HepG2 (cell line): ENCODE measurements at regions not wholly inside any gene's neighbourhood (a gene's known extent, or its start where the extent isn't known, plus 50 kb on each side); places are given as distances from the start of the nearest gene placed in this dataset.

Experiments used
- ATAC-seq: fragments of 200-7000 bp; cut with Tn5 transposase; 3 replicates; pipeline ENCODE4 v1.9.1; 2020; ENCODE audit warnings: mild to moderate bottlenecking, moderate library complexity
- BruUV-seq: library from RNA; stranded (reverse); fragments of 400-500 nt; replicated peaks from 2 replicates; lab custom pipeline; 2021; lab: Mats Ljungman, UMichigan
- CTCF ChIA-PET: fragments of 300-600 bp; formaldehyde crosslinking; extraction: SDS; loops from one replicate; lab custom pipeline; 2021; ENCODE audit warnings: low total read pairs, inconsistent platforms, low intra/inter-chr PET ratio; lab: Yijun Ruan, JAX
- POLR2A ChIA-PET: fragments of 350-600 bp; sonication (Branson Sonifier 250); formaldehyde crosslinking; loops from one replicate; lab custom pipeline; 2020; ENCODE audit warnings: antibody characterized with exemption, inconsistent platforms; lab: Yijun Ruan, JAX
- DNase-seq: peaks from one replicate; pipeline ENCODE4 v3.0.0-alpha.2; 2015; ENCODE audit warnings: low spot score
- FAIRE-seq: peaks from 3 replicates; lab custom pipeline; 2011; peaks lifted over from hg19 to GRCh38; lab: Jason Lieb, UNC
- H2AFZ ChIP-seq: one replicate; pipeline ENCODE4 v1.6.1; 2011; ENCODE audit warnings: low read length, inconsistent platforms
- H3K27ac ChIP-seq: fragments of 300-600 bp; 3 replicates; pipeline ENCODE4 v1.8.0; 2011; ENCODE audit warnings: mixed run types, mild to moderate bottlenecking, mixed read lengths, low read length, inconsistent platforms; ENCODE audit not compliant: insufficient read depth; ENCODE audit errors: extremely low read length
- H3K27me3 ChIP-seq, 2 experiments: fragments of 200-600 bp in 1 of 2; 2 replicates in 1 of 2; 3 replicates in 1 of 2; pipeline versions ENCODE4 v1.6.0 to v1.8.0; 2011; ENCODE audit warnings: low read length in 2 of 2, mild to moderate bottlenecking in 2 of 2, moderate library complexity in 2 of 2, inconsistent platforms in 1 of 2; ENCODE audit not compliant: insufficient read depth in 2 of 2, control insufficient read depth in 1 of 2
- H3K36me3 ChIP-seq, 2 experiments: fragments of 200-600 bp in 1 of 2; replicated peaks in 1 of 2; 2 replicates in 1 of 2; 3 replicates in 1 of 2; pipeline versions ENCODE4 v1.5.1 to v1.8.0; 2011; ENCODE audit warnings: low read length in 2 of 2, inconsistent platforms in 1 of 2; ENCODE audit not compliant: insufficient read depth in 2 of 2, control insufficient read depth in 1 of 2
- H3K4me1 ChIP-seq: 2 replicates; pipeline ENCODE4 v1.5.1; 2012; ENCODE audit warnings: low read length, inconsistent platforms; ENCODE audit not compliant: insufficient read depth
- H3K4me2 ChIP-seq: 2 replicates; pipeline ENCODE4 v1.6.0; 2011; ENCODE audit warnings: low read depth, low read length, inconsistent platforms
- H3K4me3 ChIP-seq, 3 experiments: fragments of 200-600 bp in 1 of 3; sonication (generic), shearing (Covaris generic) in 1 of 3; replicated peaks in 1 of 3; 2 replicates each; pipeline ENCODE4 v1.5.1; 2011 to 2016; ENCODE audit warnings: low read length in 3 of 3, inconsistent platforms in 2 of 3, low read depth in 2 of 3, mild to moderate bottlenecking in 2 of 3, control low read depth in 1 of 3, mixed read lengths in 1 of 3; ENCODE audit not compliant: insufficient read depth in 1 of 3
- H3K79me2 ChIP-seq: one replicate; pipeline ENCODE4 v1.6.1; 2011; ENCODE audit warnings: low read length, inconsistent platforms; ENCODE audit not compliant: insufficient read depth
- H3K9ac ChIP-seq: 2 replicates; pipeline ENCODE4 v1.6.0; 2011; ENCODE audit warnings: mild to moderate bottlenecking, low read depth, low read length, inconsistent platforms; ENCODE audit not compliant: insufficient read depth
- H3K9me3 ChIP-seq: 2 replicates; pipeline ENCODE4 v1.5.1; 2012; ENCODE audit warnings: mild to moderate bottlenecking, low read length
- H4K20me1 ChIP-seq: 2 replicates; pipeline ENCODE4 v1.6.0; 2011; ENCODE audit warnings: inconsistent platforms, mild to moderate bottlenecking, low read length, moderate library complexity; ENCODE audit not compliant: insufficient read depth
- CC2D1A ChIP-seq: sonication (generic); formaldehyde crosslinking; IDR thresholded peaks from 2 replicates; pipeline ENCODE4 v1.8.1; 2023; ENCODE audit warnings: mild to moderate bottlenecking, missing genetic modification reagents
- FOSL2 ChIP-seq: sonication (generic); formaldehyde crosslinking; IDR thresholded peaks from 2 replicates; pipeline ENCODE4 v1.4.0; 2020; ENCODE audit warnings: missing genetic modification reagents
- HBP1 ChIP-seq: IDR thresholded peaks from 2 replicates; pipeline ENCODE4 v1.6.1; 2016; ENCODE audit warnings: low read depth, control low read depth
- NFRKB ChIP-seq: fragments of 450-650 bp; IDR thresholded peaks from 2 replicates; pipeline ENCODE4 v1.6.1; 2017
- SMC3 ChIP-seq: IDR thresholded peaks from 2 replicates; pipeline ENCODE4 v1.6.1; 2011; ENCODE audit warnings: low read length, improper control_type of control experiment
- STAG1 ChIP-seq: sonication (generic); formaldehyde crosslinking; IDR thresholded peaks from 2 replicates; pipeline ENCODE4 v1.4.0; 2020; ENCODE audit warnings: missing genetic modification reagents
- STAT5B ChIP-seq: sonication (generic); formaldehyde crosslinking; IDR thresholded peaks from 2 replicates; pipeline ENCODE4 v1.4.0; 2020; ENCODE audit warnings: missing genetic modification reagents
- XBP1 ChIP-seq: sonication (generic); formaldehyde crosslinking; IDR thresholded peaks from 2 replicates; pipeline ENCODE4 v1.5.0; 2020; ENCODE audit warnings: missing genetic modification reagents
- ZKSCAN8 ChIP-seq: IDR thresholded peaks from 2 replicates; pipeline ENCODE4 v1.6.1; 2016; ENCODE audit warnings: borderline replicate concordance, missing genetic modification reagents, missing compliant biosample characterization
- ZNF207 ChIP-seq: fragments of 450-650 bp; IDR thresholded peaks from 2 replicates; pipeline ENCODE4 v1.6.1; 2016; ENCODE audit warnings: antibody characterized with exemption, borderline replicate concordance
- in situ Hi-C: cut with HindIII; loops from 2 replicates; pipeline ENCODE4 v1.10.0; 2017; ENCODE audit warnings: low pct_unique_long_range_greater_than_20kb; ENCODE audit not compliant: extremely low pct_ligation_motif_present
- intact Hi-C: fragments of 100-400 bp; cut with micrococcal nuclease; formaldehyde crosslinking; loops from one replicate; pipeline ENCODE4 v1.10.0; 2022; ENCODE audit not compliant: unreplicated experiment
- TF ChIP-seq, protein P1 (sequence below): sonication (generic); formaldehyde crosslinking; IDR thresholded peaks from 2 replicates; pipeline ENCODE4 v1.5.0; 2020; ENCODE audit warnings: mild to moderate bottlenecking, missing genetic modification reagents, borderline replicate concordance
- TF ChIP-seq, protein P2 (sequence below): conservative IDR thresholded peaks from 2 replicates; pipeline ENCODE4 v1.6.1; 2018; ENCODE audit warnings: missing genetic modification reagents

DNA sequence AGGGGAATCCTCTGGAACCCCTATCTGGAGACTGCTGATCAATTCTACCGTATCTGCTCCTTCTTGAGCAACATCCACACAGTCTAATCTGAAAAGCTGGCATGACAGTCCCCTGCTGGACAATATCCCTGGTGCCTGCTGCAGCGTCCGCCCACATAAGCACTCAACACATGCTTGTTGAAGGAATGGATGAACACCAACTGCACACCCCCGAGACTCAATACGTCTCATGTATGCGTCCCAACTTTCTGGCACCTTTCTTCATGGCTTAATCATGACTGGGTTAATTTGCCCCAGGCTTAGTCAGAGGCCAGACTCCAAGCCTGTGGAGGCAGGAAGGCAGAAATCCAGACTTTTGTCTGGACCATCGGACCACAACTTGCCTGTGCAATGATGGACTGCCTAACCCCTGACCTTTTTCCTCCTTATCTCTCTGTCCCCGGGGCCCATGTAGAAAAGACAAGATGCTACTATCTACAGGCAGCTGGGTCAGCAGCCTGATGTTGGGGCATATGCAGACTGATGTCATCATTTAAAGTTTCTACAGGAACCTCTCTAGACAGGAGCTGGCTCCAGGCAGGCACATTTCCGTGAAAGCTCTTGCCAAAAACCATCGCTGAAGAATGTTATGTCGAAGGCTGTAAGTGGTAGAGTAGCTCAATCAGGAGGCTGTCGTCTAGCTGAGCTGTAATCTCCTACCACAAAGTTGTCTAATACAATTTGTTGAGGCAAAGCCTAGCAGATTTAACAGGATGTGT is 114.1 kb upstream of the TPM1 start (continued):
- TF ChIP-seq, protein P1, sequence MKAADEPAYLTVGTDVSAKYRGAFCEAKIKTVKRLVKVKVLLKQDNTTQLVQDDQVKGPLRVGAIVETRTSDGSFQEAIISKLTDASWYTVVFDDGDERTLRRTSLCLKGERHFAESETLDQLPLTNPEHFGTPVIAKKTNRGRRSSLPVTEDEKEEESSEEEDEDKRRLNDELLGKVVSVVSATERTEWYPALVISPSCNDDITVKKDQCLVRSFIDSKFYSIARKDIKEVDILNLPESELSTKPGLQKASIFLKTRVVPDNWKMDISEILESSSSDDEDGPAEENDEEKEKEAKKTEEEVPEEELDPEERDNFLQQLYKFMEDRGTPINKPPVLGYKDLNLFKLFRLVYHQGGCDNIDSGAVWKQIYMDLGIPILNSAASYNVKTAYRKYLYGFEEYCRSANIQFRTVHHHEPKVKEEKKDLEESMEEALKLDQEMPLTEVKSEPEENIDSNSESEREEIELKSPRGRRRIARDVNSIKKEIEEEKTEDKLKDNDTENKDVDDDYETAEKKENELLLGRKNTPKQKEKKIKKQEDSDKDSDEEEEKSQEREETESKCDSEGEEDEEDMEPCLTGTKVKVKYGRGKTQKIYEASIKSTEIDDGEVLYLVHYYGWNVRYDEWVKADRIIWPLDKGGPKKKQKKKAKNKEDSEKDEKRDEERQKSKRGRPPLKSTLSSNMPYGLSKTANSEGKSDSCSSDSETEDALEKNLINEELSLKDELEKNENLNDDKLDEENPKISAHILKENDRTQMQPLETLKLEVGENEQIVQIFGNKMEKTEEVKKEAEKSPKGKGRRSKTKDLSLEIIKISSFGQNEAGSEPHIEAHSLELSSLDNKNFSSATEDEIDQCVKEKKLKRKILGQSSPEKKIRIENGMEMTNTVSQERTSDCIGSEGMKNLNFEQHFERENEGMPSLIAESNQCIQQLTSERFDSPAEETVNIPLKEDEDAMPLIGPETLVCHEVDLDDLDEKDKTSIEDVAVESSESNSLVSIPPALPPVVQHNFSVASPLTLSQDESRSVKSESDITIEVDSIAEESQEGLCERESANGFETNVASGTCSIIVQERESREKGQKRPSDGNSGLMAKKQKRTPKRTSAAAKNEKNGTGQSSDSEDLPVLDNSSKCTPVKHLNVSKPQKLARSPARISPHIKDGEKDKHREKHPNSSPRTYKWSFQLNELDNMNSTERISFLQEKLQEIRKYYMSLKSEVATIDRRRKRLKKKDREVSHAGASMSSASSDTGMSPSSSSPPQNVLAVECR, result peak; percentile 7; the same call in 1 of the 2 replicates
- TF ChIP-seq SMC3, result peak; percentile 81
- TF ChIP-seq ZKSCAN8 (CRISPR knock-in tag), result peak; percentile 52; the same call in 1 of the 2 replicates
- TF ChIP-seq, protein P2, sequence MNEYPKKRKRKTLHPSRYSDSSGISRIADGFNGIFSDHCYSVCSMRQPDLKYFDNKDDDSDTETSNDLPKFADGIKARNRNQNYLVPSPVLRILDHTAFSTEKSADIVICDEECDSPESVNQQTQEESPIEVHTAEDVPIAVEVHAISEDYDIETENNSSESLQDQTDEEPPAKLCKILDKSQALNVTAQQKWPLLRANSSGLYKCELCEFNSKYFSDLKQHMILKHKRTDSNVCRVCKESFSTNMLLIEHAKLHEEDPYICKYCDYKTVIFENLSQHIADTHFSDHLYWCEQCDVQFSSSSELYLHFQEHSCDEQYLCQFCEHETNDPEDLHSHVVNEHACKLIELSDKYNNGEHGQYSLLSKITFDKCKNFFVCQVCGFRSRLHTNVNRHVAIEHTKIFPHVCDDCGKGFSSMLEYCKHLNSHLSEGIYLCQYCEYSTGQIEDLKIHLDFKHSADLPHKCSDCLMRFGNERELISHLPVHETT (CRISPR knock-in tag), result no peak
- TF ChIP-seq XBP1 (CRISPR knock-in tag), result no peak
- TF ChIP-seq STAG1 (CRISPR knock-in tag), result peak; percentile 72

GRCh38 chr15:62929000-62929357 is 113.6 kb upstream of the TPM1 start:
- H3K4me3 ChIP-seq, result no peak overlapping the region
- in situ Hi-C loops, result no loop called here
- CTCF ChIA-PET, result interaction anchor here (1.7 kb wide), 1 partner anchor 146 kb away, joined by 7 read pairs; no protein-coding TSS in a partner anchor
- peak overlapping the region; percentile 50; the same call in 1 of the 2 replicates for H3K4me2 ChIP-seq
- no peaks in the 10 kb centered on the region for H4K20me1 ChIP-seq
- BruUV-seq, result no TSS peak
- peak overlapping the region; percentile 2 for H2AFZ ChIP-seq
- intact Hi-C loops, result loop anchor here (2.0 kb wide), 1 partner anchor 146 kb away; no protein-coding TSS in a partner anchor
- H3K27ac ChIP-seq, result no peak overlapping the region
- H3K9me3 ChIP-seq, result no peaks in the 10 kb centered on the region
- no peaks in the 10 kb centered on the region for H3K79me2 ChIP-seq
- ATAC-seq (no peak; the same call in 2 of the 3 replicates), FAIRE-seq (no peak)
- POLR2A ChIA-PET, result no interaction called here
- no peak for TF ChIP-seq HBP1 (CRISPR knock-in tag)
- 0 out of 2 replicates have a peak, but pooled peaks have one; percentile 28 for TF ChIP-seq FOSL2 (CRISPR knock-in tag)
- peak; percentile 84 for TF ChIP-seq ZKSCAN8 (CRISPR knock-in tag)
- no peak for TF ChIP-seq STAT5B
- TF ChIP-seq NFRKB, result no peak
- TF ChIP-seq ZNF207, result no peak
- no peak for TF ChIP-seq CC2D1A (CRISPR knock-in tag)
- TF ChIP-seq, all 625 proteins: peak for 2
- H3K36me3 ChIP-seq, result no peaks in the 10 kb centered on the region
- H3K27me3 ChIP-seq, result no peaks in the 10 kb centered on the region; a peak in 1 of 5 replicates
- H3K9ac ChIP-seq, result no peak overlapping the region
- peaks cover 19% of the 10 kb centered on the region for H3K4me1 ChIP-seq
- peak; percentile 13 for DNase-seq
